Trophoblast cell (in vitro differentiated cells and primary cell): ENCODE measurements at regions not wholly inside any gene's neighbourhood (a gene's known extent, or its start where the extent isn't known, plus 50 kb on each side); places are given as distances from the start of the nearest gene placed in this dataset.
"Not testable (repeated sequence)": the region's sequence is repeated elsewhere in the genome, so short reads cannot be mapped to it uniquely, and the experiment has no call there.

Source experiments
- DNase-seq, 2 donors: peaks; one replicate each; pipeline ENCODE4 v3.0.0-alpha.2; 2016
- H2AFZ ChIP-seq: 2 replicates; pipeline ENCODE4 v1.6.1; 2013; ENCODE audit warnings: low read length, moderate library complexity, mild to moderate bottlenecking; ENCODE audit not compliant: insufficient read depth, poor library complexity
- H2AK5ac ChIP-seq: 2 replicates; pipeline ENCODE4 v1.6.1; 2013; ENCODE audit warnings: mild to moderate bottlenecking, low read length
- H2BK120ac ChIP-seq: 2 replicates; pipeline ENCODE4 v1.6.1; 2013; ENCODE audit warnings: low read length, mild to moderate bottlenecking, moderate library complexity; ENCODE audit not compliant: insufficient read depth, poor library complexity
- H2BK12ac ChIP-seq: 2 replicates; pipeline ENCODE4 v1.6.1; 2013; ENCODE audit warnings: mild to moderate bottlenecking, low read length, moderate library complexity
- H2BK5ac ChIP-seq: 2 replicates; pipeline ENCODE4 v1.6.1; 2013; ENCODE audit warnings: low read length, low read depth, moderate library complexity, mild to moderate bottlenecking; ENCODE audit not compliant: poor library complexity
- H3K14ac ChIP-seq: 2 replicates; pipeline ENCODE4 v1.6.1; 2013; ENCODE audit warnings: mild to moderate bottlenecking, low read length
- H3K18ac ChIP-seq: 2 replicates; pipeline ENCODE4 v1.6.1; 2013; ENCODE audit warnings: mild to moderate bottlenecking, low read length
- H3K23ac ChIP-seq: 2 replicates; pipeline ENCODE4 v1.6.1; 2013; ENCODE audit warnings: low read length
- H3K27ac ChIP-seq: 2 replicates; pipeline ENCODE4 v1.5.1; 2013; ENCODE audit warnings: low read depth, mild to moderate bottlenecking, inconsistent platforms, low read length, moderate library complexity
- H3K27me3 ChIP-seq: 2 replicates; pipeline ENCODE4 v1.6.1; 2013; ENCODE audit warnings: inconsistent platforms, mild to moderate bottlenecking, low read length, moderate library complexity; ENCODE audit not compliant: insufficient read depth
- H3K36me3 ChIP-seq, 2 experiments: 1 replicate in 1 of 2; 2 replicates in 1 of 2; pipeline ENCODE4 v1.6.1; 2013; ENCODE audit warnings: low read length in 2 of 2, mild to moderate bottlenecking in 2 of 2, moderate library complexity in 1 of 2; ENCODE audit not compliant: insufficient read depth in 2 of 2, control insufficient read depth in 1 of 2
- H3K4ac ChIP-seq: 2 replicates; pipeline ENCODE4 v1.6.1; 2013; ENCODE audit warnings: low read depth, mild to moderate bottlenecking, low read length, moderate library complexity
- H3K4me1 ChIP-seq, 2 experiments: 1 replicate in 1 of 2; 2 replicates in 1 of 2; pipeline ENCODE4 v1.6.1; 2013; ENCODE audit warnings: low read length in 2 of 2, mild to moderate bottlenecking in 2 of 2, moderate library complexity in 1 of 2; ENCODE audit not compliant: insufficient read depth in 2 of 2, control insufficient read depth in 1 of 2
- H3K4me2 ChIP-seq: 2 replicates; pipeline ENCODE4 v1.6.1; 2013; ENCODE audit warnings: inconsistent platforms, mild to moderate bottlenecking, low read length, moderate library complexity
- H3K4me3 ChIP-seq: 2 replicates; pipeline ENCODE4 v1.5.1; 2013; ENCODE audit warnings: mild to moderate bottlenecking, low read depth, low read length, inconsistent platforms
- H3K79me1 ChIP-seq: one replicate; pipeline ENCODE4 v1.6.1; 2013; ENCODE audit warnings: low read length
- H3K79me2 ChIP-seq: 2 replicates; pipeline ENCODE4 v1.6.1; 2013; ENCODE audit warnings: low read length, mild to moderate bottlenecking; ENCODE audit not compliant: control insufficient read depth, insufficient read depth, poor library complexity
- H3K9ac ChIP-seq: 2 replicates; pipeline ENCODE4 v1.6.1; 2013; ENCODE audit warnings: mild to moderate bottlenecking, low read length
- H3K9me3 ChIP-seq: 2 replicates; pipeline ENCODE4 v1.6.1; 2013; ENCODE audit warnings: low read depth, mild to moderate bottlenecking, control low read depth, inconsistent platforms, low read length; ENCODE audit not compliant: insufficient read depth
- H4K12ac ChIP-seq: 2 replicates; pipeline ENCODE4 v1.6.1; 2013; ENCODE audit warnings: low read depth, mild to moderate bottlenecking, low read length, moderate library complexity
- H4K8ac ChIP-seq: 2 replicates; pipeline ENCODE4 v1.6.1; 2013; ENCODE audit warnings: low read depth, mild to moderate bottlenecking, low read length, moderate library complexity
- H4K91ac ChIP-seq: one replicate; pipeline ENCODE4 v1.6.1; 2013; ENCODE audit warnings: low read depth, mild to moderate bottlenecking, low read length, moderate library complexity
- WGBS: extraction: QIAGEN DNeasy Blood & Tissue Kit; methylation state at CpG from one replicate; pipeline ENCODE4 v1.1.7; 2013; ENCODE audit warnings: missing lambda C conversion rate; ENCODE audit not compliant: insufficient read length, insufficient coverage; ENCODE audit errors: extremely low coverage; 5-methylcytosine and 5-hydroxymethylcytosine counted together

GRCh38 chr6:11883471-11883870, 104.9 kb upstream of the ADTRP start:
- not testable (repeated sequence) for H4K12ac ChIP-seq, H3K14ac ChIP-seq, DNase-seq, H3K9ac ChIP-seq, H3K4me3 ChIP-seq, H3K4me1 ChIP-seq, H3K4me2 ChIP-seq, H3K18ac ChIP-seq, H2AK5ac ChIP-seq, H3K9me3 ChIP-seq, H3K79me1 ChIP-seq, H2BK5ac ChIP-seq, H3K4ac ChIP-seq, H3K27me3 ChIP-seq, H3K79me2 ChIP-seq, H2BK120ac ChIP-seq, H3K23ac ChIP-seq, H4K91ac ChIP-seq, H2AFZ ChIP-seq, H3K27ac ChIP-seq, H3K36me3 ChIP-seq, H4K8ac ChIP-seq, H2BK12ac ChIP-seq
- no CpG with 5 or more reads among the region's 2 CpGs for WGBS

DNA sequence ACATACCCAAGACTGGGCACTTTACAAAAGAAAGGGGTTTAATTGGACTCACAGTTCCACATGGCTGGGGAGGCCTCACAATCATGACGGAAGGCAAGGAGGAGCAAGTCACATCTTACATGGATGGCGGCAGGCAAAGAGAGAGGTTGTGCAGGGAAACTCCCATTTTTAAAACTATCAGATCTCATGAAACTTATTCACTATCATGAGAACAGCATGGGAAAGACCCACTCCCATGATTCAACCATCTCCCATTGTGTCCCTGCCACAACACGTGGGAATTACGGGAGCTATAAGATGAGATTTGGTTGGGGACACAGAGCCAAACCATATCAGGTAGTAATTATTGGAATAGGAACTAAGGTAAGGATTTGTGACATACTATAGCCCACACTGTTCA, 101.6 kb upstream of the ADTRP start:
- H2BK120ac ChIP-seq, H3K4ac ChIP-seq, H4K91ac ChIP-seq, H3K9ac ChIP-seq, H3K4me1 ChIP-seq, H3K36me3 ChIP-seq, H3K4me3 ChIP-seq, H3K79me2 ChIP-seq, H3K79me1 ChIP-seq, H3K27me3 ChIP-seq, H3K9me3 ChIP-seq, H3K4me2 ChIP-seq, H2AK5ac ChIP-seq, H3K23ac ChIP-seq, H2AFZ ChIP-seq, H4K8ac ChIP-seq, DNase-seq, H3K27ac ChIP-seq, H3K18ac ChIP-seq, H2BK5ac ChIP-seq, H3K14ac ChIP-seq, H4K12ac ChIP-seq, H2BK12ac ChIP-seq: not testable (repeated sequence)
- no CpG with 5 or more reads among the region's 4 CpGs for WGBS

GRCh38 chr6:11878735-11879134, 100.1 kb upstream of the ADTRP start:
- no peak overlapping the region for H3K4me3 ChIP-seq
- H3K27ac ChIP-seq, result no peak overlapping the region
- H2BK12ac ChIP-seq, result no peak overlapping the region
- H2BK5ac ChIP-seq, result no peak overlapping the region
- H3K4me2 ChIP-seq, result no peak overlapping the region
- H3K23ac ChIP-seq, result no peak overlapping the region
- no peaks in the 10 kb centered on the region for H3K4me1 ChIP-seq
- H4K91ac ChIP-seq, result no peak overlapping the region
- no peak overlapping the region for H2BK120ac ChIP-seq
- WGBS, result no CpG with 5 or more reads among the region's 3 CpGs
- peaks cover 0 to 2% of the 10 kb centered on the region in 2 experiments for H3K36me3 ChIP-seq
- no peak for DNase-seq
- H2AK5ac ChIP-seq, result no peak overlapping the region
- no peak overlapping the region for H3K14ac ChIP-seq
- no peaks in the 10 kb centered on the region for H3K79me1 ChIP-seq
- no peaks in the 10 kb centered on the region for H3K27me3 ChIP-seq
- H3K79me2 ChIP-seq, result no peaks in the 10 kb centered on the region
- H3K9me3 ChIP-seq, result peaks cover 1% of the 10 kb centered on the region
- H4K12ac ChIP-seq, result no peak overlapping the region
- H4K8ac ChIP-seq, result no peak overlapping the region
- H2AFZ ChIP-seq, result no peak overlapping the region
- H3K18ac ChIP-seq, result no peak overlapping the region
- no peak overlapping the region for H3K4ac ChIP-seq
- no peak overlapping the region for H3K9ac ChIP-seq

- no peak overlapping the region for H2BK5ac ChIP-seq
- no peak overlapping the region for H3K14ac ChIP-seq
- H3K4me2 ChIP-seq, result no peak overlapping the region
- H3K36me3 ChIP-seq, result peaks cover 0 to 2% of the 10 kb centered on the region in 2 experiments
- H4K12ac ChIP-seq, result no peak overlapping the region
- no peaks in the 10 kb centered on the region for H3K79me1 ChIP-seq
- H3K9ac ChIP-seq, result no peak overlapping the region
- H2AK5ac ChIP-seq, result no peak overlapping the region
- no peaks in the 10 kb centered on the region for H3K4me1 ChIP-seq
- H3K27me3 ChIP-seq, result no peaks in the 10 kb centered on the region
- peaks cover 1% of the 10 kb centered on the region for H3K9me3 ChIP-seq
- H3K79me2 ChIP-seq, result no peaks in the 10 kb centered on the region
- no peak overlapping the region for H2BK120ac ChIP-seq
- H3K4ac ChIP-seq, result no peak overlapping the region
- no peak overlapping the region for H3K23ac ChIP-seq
- DNase-seq, result no peak
- H3K4me3 ChIP-seq, result no peak overlapping the region
- no peak overlapping the region for H2BK12ac ChIP-seq
- H4K91ac ChIP-seq, result no peak overlapping the region
- H2AFZ ChIP-seq, result no peak overlapping the region
- H3K27ac ChIP-seq, result no peak overlapping the region
- no peak overlapping the region for H3K18ac ChIP-seq
- WGBS, result no CpG with 5 or more reads among the region's 3 CpGs
- no peak overlapping the region for H4K8ac ChIP-seq
Measured at GRCh38 chr6:11878029-11878428, 99.4 kb upstream of the ADTRP start.
